Mesenchymal stem cell (in vitro differentiated cells and primary cell): ENCODE measurements at regions not wholly inside any gene's neighbourhood (a gene's known extent, or its start where the extent isn't known, plus 50 kb on each side); places are given as distances from the start of the nearest gene placed in this dataset.

Experiments used
- DNase-seq: peaks from one replicate; pipeline ENCODE4 v3.0.0-alpha.2; 2013
- H2AFZ ChIP-seq: one replicate; pipeline ENCODE4 v1.6.1; 2013; ENCODE audit warnings: low read depth, mild to moderate bottlenecking, control low read depth, inconsistent platforms, low read length, moderate library complexity
- H2AK5ac ChIP-seq: 2 replicates; pipeline ENCODE4 v1.6.1; 2013; ENCODE audit warnings: low read length, moderate library complexity, mild to moderate bottlenecking, inconsistent platforms; ENCODE audit not compliant: severe bottlenecking
- H2BK120ac ChIP-seq: one replicate; pipeline ENCODE4 v1.6.1; 2013; ENCODE audit warnings: low read depth, mild to moderate bottlenecking, inconsistent platforms, low read length, moderate library complexity
- H2BK12ac ChIP-seq, 2 experiments: one replicate each; pipeline ENCODE4 v1.6.1; 2013; ENCODE audit warnings: inconsistent platforms in 2 of 2, low read length in 2 of 2, mild to moderate bottlenecking in 2 of 2, moderate library complexity in 2 of 2, control low read depth in 1 of 2
- H2BK15ac ChIP-seq: one replicate; pipeline ENCODE4 v1.6.1; 2013; ENCODE audit warnings: mild to moderate bottlenecking, low read depth, inconsistent platforms; ENCODE audit not compliant: poor library complexity, severe bottlenecking
- H2BK5ac ChIP-seq: 2 replicates; pipeline ENCODE4 v1.6.1; 2013; ENCODE audit warnings: low read depth, mild to moderate bottlenecking, low read length, control low read depth, inconsistent platforms; ENCODE audit not compliant: poor library complexity, severe bottlenecking
- H3K14ac ChIP-seq, 2 experiments: one replicate each; pipeline ENCODE4 v1.6.1; 2013; ENCODE audit warnings: inconsistent platforms in 2 of 2, low read length in 2 of 2, control low read depth in 1 of 2, mild to moderate bottlenecking in 1 of 2, moderate library complexity in 1 of 2
- H3K18ac ChIP-seq, 2 experiments: one replicate each; pipeline ENCODE4 v1.6.1; 2013; ENCODE audit warnings: inconsistent platforms in 2 of 2, low read length in 2 of 2, control low read depth in 1 of 2, low read depth in 1 of 2, mild to moderate bottlenecking in 1 of 2
- H3K23ac ChIP-seq, 2 experiments: one replicate each; pipeline ENCODE4 v1.6.1; 2013; ENCODE audit warnings: inconsistent platforms in 2 of 2, low read length in 2 of 2, mild to moderate bottlenecking in 2 of 2, moderate library complexity in 2 of 2, control low read depth in 1 of 2
- H3K27ac ChIP-seq: 2 replicates; pipeline ENCODE4 v1.5.1; 2013; ENCODE audit warnings: mild to moderate bottlenecking, moderate library complexity, low read length, control low read depth, inconsistent platforms; ENCODE audit not compliant: poor library complexity, severe bottlenecking
- H3K27me3 ChIP-seq, 2 experiments: 2 replicates each; pipeline versions ENCODE4 v1.6.1 to v1.7.0; 2013; ENCODE audit warnings: low read length in 2 of 2, mild to moderate bottlenecking in 2 of 2, moderate library complexity in 2 of 2, control low read depth in 1 of 2, inconsistent platforms in 1 of 2; ENCODE audit not compliant: control insufficient read depth in 1 of 2, insufficient read depth in 1 of 2
- H3K36me3 ChIP-seq, 2 experiments: 2 replicates each; pipeline versions ENCODE4 v1.6.1 to v1.7.0; 2013; ENCODE audit warnings: low read length in 2 of 2, control low read depth in 1 of 2, inconsistent platforms in 1 of 2, low read depth in 1 of 2, mild to moderate bottlenecking in 1 of 2; ENCODE audit not compliant: insufficient read depth in 2 of 2, control insufficient read depth in 1 of 2
- H3K4ac ChIP-seq, 2 experiments: one replicate each; pipeline ENCODE4 v1.6.1; 2013; ENCODE audit warnings: inconsistent platforms in 2 of 2, low read length in 2 of 2, mild to moderate bottlenecking in 2 of 2, moderate library complexity in 2 of 2, control low read depth in 1 of 2, low read depth in 1 of 2
- H3K4me1 ChIP-seq: 2 replicates; pipeline ENCODE4 v1.6.1; 2013; ENCODE audit warnings: low read depth, low read length, control low read depth; ENCODE audit not compliant: control insufficient read depth, insufficient read depth
- H3K4me2 ChIP-seq: 2 replicates; pipeline ENCODE4 v1.6.1; 2013; ENCODE audit warnings: low read length, mild to moderate bottlenecking, inconsistent platforms; ENCODE audit not compliant: poor library complexity, severe bottlenecking
- H3K4me3 ChIP-seq, 2 experiments: 2 replicates each; pipeline versions ENCODE4 v1.5.1 to v1.7.0; 2013; ENCODE audit warnings: low read length in 2 of 2, mild to moderate bottlenecking in 2 of 2, control low read depth in 1 of 2, low read depth in 1 of 2; ENCODE audit not compliant: insufficient read depth in 1 of 2
- H3K79me1 ChIP-seq: replicated peaks from 2 replicates; pipeline ENCODE4 v1.6.1; 2013; ENCODE audit warnings: mild to moderate bottlenecking, control low read depth, low read length, inconsistent platforms; ENCODE audit not compliant: poor library complexity, severe bottlenecking
- H3K9ac ChIP-seq: 2 replicates; pipeline ENCODE4 v1.7.0; 2013; ENCODE audit warnings: mild to moderate bottlenecking, low read length, moderate library complexity
- H3K9me3 ChIP-seq: 2 replicates; pipeline ENCODE4 v1.7.0; 2013; ENCODE audit warnings: mild to moderate bottlenecking, low read length; ENCODE audit not compliant: control insufficient read depth
- H4K8ac ChIP-seq: one replicate; pipeline ENCODE4 v1.6.1; 2013; ENCODE audit warnings: inconsistent platforms, mild to moderate bottlenecking, low read length, moderate library complexity
- H4K91ac ChIP-seq: one replicate; pipeline ENCODE4 v1.6.1; 2013; ENCODE audit warnings: mild to moderate bottlenecking, low read length, inconsistent platforms
- WGBS: methylation state at CpG from one replicate; pipeline ENCODE4 v1.1.7; 2013; ENCODE audit warnings: mixed read lengths; 5-methylcytosine and 5-hydroxymethylcytosine counted together

DNA sequence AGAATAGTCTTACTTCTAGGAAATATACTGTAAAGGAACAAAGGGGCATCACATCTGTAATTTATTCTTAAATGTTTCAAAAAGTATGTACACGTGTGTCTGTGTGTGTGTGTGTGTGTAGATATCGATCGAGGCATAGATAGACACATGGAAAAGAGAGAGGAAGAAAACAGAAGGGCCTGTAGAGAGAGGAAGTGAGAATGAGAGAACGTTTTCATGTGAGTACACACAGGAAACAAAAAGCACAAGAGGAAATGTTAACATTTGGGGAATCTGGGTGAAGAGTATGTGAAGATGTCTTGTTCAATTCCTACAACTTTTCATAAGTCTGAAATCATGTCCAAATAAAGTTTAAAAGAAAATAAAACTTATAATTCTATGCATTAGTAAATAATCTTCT lies 286.5 kb upstream of the SORCS1 start:
- Histone ChIP-seq H3K14ac (no peak overlapping the region), H3K79me1 (no peaks in the 10 kb centered on the region), H2AFZ (no peak overlapping the region), H3K36me3 (no peaks in the 10 kb centered on the region), H3K4me2 (no peak overlapping the region), H3K4me1 (no peaks in the 10 kb centered on the region), H4K91ac (no peak overlapping the region), H2BK5ac (no peak overlapping the region), H4K8ac (no peak overlapping the region), H3K4me3 (no peak overlapping the region), H2AK5ac (no peak overlapping the region), H3K4ac (no peak overlapping the region), H3K9me3 (no peaks in the 10 kb centered on the region), H3K27me3 (no peaks in the 10 kb centered on the region), H2BK12ac (no peak overlapping the region), H2BK15ac (no peak overlapping the region), H3K9ac (no peak overlapping the region), H3K27ac (no peak overlapping the region), H3K18ac (no peak overlapping the region), H3K23ac (no peak overlapping the region), H2BK120ac (no peak overlapping the region)
- WGBS = 52% methylated on average over 4 of the region's 4 CpGs
- DNase-seq = no peak

DNA sequence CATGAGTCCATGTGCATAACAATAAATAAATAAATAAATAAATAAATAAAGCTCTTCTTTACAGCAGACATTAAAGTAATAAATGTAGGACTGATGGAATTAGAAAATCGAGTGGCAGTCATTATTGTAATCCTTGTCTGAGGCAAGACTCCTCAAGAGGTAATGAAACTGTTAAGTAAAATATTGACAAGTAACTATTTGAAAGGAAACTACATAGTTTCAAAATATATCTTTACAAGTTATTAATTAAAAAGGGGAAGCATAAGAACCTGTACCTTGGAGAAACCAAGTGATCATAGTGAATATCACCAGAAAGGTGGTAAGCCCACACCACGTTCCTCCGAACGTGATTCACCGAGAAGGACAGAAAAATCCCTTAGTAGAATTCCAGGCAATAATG lies 285.6 kb upstream of the SORCS1 start:
- H2BK12ac ChIP-seq = no peak overlapping the region
- H2BK120ac ChIP-seq = no peak overlapping the region
- H2BK15ac ChIP-seq = no peak overlapping the region
- no peaks in the 10 kb centered on the region for H3K79me1 ChIP-seq
- H4K8ac ChIP-seq = no peak overlapping the region
- no peak overlapping the region for H3K9ac ChIP-seq
- H4K91ac ChIP-seq = no peak overlapping the region
- no peak overlapping the region for H3K27ac ChIP-seq
- no peak overlapping the region for H3K14ac ChIP-seq
- no peak for DNase-seq
- H3K4me2 ChIP-seq = no peak overlapping the region
- no peaks in the 10 kb centered on the region for H3K4me1 ChIP-seq
- no peak overlapping the region for H3K4ac ChIP-seq
- 95% methylated on average over 4 of the region's 5 CpGs for WGBS
- H3K18ac ChIP-seq = no peak overlapping the region
- H2BK5ac ChIP-seq = no peak overlapping the region
- no peaks in the 10 kb centered on the region for H3K27me3 ChIP-seq
- H3K23ac ChIP-seq = no peak overlapping the region
- no peak overlapping the region for H2AFZ ChIP-seq
- H3K36me3 ChIP-seq = no peaks in the 10 kb centered on the region
- no peak overlapping the region for H3K4me3 ChIP-seq
- H3K9me3 ChIP-seq = no peaks in the 10 kb centered on the region
- no peak overlapping the region for H2AK5ac ChIP-seq

DNA sequence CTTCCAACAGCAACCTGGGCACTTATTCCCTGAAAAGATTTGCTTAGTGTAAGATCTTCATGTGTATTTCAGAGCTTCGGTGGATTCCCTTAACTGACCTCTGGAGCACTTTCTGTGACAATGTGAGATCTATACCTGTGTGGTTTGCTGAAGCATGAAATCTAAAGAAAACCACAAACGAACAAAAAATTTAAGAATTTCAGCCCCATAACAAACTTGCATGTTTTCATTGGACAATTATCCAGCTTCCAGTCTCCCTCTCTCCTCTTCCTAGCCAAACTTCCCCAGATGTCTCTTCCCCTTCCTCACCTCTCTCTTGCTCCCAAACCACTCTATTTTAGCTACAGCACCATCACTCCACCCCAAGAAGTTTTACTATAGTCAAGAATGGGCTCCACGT lies 279.9 kb upstream of the SORCS1 start:
- H2AFZ ChIP-seq = no peak overlapping the region
- DNase-seq = no peak
- no peak overlapping the region for H3K23ac ChIP-seq
- no peak overlapping the region for H3K14ac ChIP-seq
- no peak overlapping the region for H4K91ac ChIP-seq
- no peak overlapping the region for H2BK12ac ChIP-seq
- no peak overlapping the region for H2AK5ac ChIP-seq
- 94% methylated on average over 3 of the region's 3 CpGs for WGBS
- H3K18ac ChIP-seq = no peak overlapping the region
- no peaks in the 10 kb centered on the region for H3K4me1 ChIP-seq
- H3K9me3 ChIP-seq = no peaks in the 10 kb centered on the region
- no peaks in the 10 kb centered on the region for H3K27me3 ChIP-seq
- H3K4ac ChIP-seq = no peak overlapping the region
- no peak overlapping the region for H4K8ac ChIP-seq
- H3K79me1 ChIP-seq = no peaks in the 10 kb centered on the region
- no peak overlapping the region for H3K4me3 ChIP-seq
- no peak overlapping the region for H3K4me2 ChIP-seq
- H3K27ac ChIP-seq = no peak overlapping the region
- no peaks in the 10 kb centered on the region for H3K36me3 ChIP-seq
- H2BK15ac ChIP-seq = no peak overlapping the region
- H2BK5ac ChIP-seq = no peak overlapping the region
- H2BK120ac ChIP-seq = no peak overlapping the region
- no peak overlapping the region for H3K9ac ChIP-seq

DNA sequence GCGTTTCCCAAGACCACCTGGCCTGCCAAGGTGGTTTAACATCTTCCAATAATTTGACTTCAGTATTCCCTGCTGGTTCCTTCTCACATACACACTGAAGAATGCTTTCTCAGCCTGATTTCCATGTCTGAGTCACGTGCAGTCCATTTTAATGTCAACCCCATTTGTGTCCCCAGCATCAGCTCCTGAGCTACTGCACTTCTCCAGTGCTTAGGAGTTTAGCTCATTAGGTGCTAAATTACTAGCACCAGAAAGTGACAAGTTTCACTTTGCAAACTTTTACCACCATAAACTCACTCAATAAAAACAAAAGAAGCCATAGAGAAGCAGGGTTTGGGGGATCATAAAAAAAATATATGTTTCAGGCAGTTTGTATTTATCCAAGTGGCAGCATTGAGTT lies 279.3 kb upstream of the SORCS1 start:
- 71% methylated on average over 2 of the region's 2 CpGs for WGBS

More for the DNA sequence above, 279.3 kb upstream of the SORCS1 start:
- H2AK5ac ChIP-seq = no peak overlapping the region
- no peak overlapping the region for H3K27ac ChIP-seq
- no peak overlapping the region for H3K14ac ChIP-seq
- H3K23ac ChIP-seq = no peak overlapping the region
- no peak overlapping the region for H3K4me2 ChIP-seq
- H2BK15ac ChIP-seq = no peak overlapping the region
- H3K4me1 ChIP-seq = no peaks in the 10 kb centered on the region
- no peak overlapping the region for H2BK120ac ChIP-seq
- no peaks in the 10 kb centered on the region for H3K27me3 ChIP-seq
- no peaks in the 10 kb centered on the region for H3K79me1 ChIP-seq
- no peak overlapping the region for H4K91ac ChIP-seq
- H2BK5ac ChIP-seq = no peak overlapping the region
- H3K4ac ChIP-seq = peak overlapping the region in 1 of 2 experiments; percentile 13
- DNase-seq = no peak
- H3K4me3 ChIP-seq = no peak overlapping the region
- H3K9ac ChIP-seq = no peak overlapping the region
- H3K36me3 ChIP-seq = no peaks in the 10 kb centered on the region
- no peak overlapping the region for H2BK12ac ChIP-seq
- H3K18ac ChIP-seq = no peak overlapping the region
- H4K8ac ChIP-seq = no peak overlapping the region
- H2AFZ ChIP-seq = no peak overlapping the region
- no peaks in the 10 kb centered on the region for H3K9me3 ChIP-seq
